Activated B cell treated with CpG ODN at 0.5 μM for 24 hours (primary cell): ENCODE measurements at regions not wholly inside any gene's neighbourhood (a gene's known extent, or its start where the extent isn't known, plus 50 kb on each side); places are given as distances from the start of the nearest gene placed in this dataset.

Source experiments
- ATAC-seq: fragments of 200-7000 bp; cut with Tn5 transposase; one replicate; pipeline ENCODE4 v1.10.0; 2021; ENCODE audit warnings: low read depth, mild to moderate bottlenecking, moderate library complexity
- CTCF ChIA-PET: fragments of 350-600 bp; sonication (Branson Sonifier 250); formaldehyde crosslinking; loops from one replicate; lab custom pipeline; 2021; ENCODE audit warnings: antibody characterized with exemption; lab: Charles Lee
- POLR2A ChIA-PET: fragments of 350-600 bp; sonication (Branson Sonifier 250); formaldehyde crosslinking; loops from one replicate; lab custom pipeline; 2021; ENCODE audit warnings: antibody characterized with exemption; lab: Charles Lee
- DNase-seq: peaks from one replicate; pipeline ENCODE4 v3.0.0; 2022
- H3K27ac Mint-ChIP-seq: one replicate; pipeline ENCODE4 v1.8.0; 2020; ENCODE audit warnings: mixed read lengths
- H3K27me3 Mint-ChIP-seq: one replicate; pipeline ENCODE4 v1.8.0; 2021; ENCODE audit warnings: mixed read lengths
- H3K36me3 Mint-ChIP-seq: one replicate; pipeline ENCODE4 v1.8.0; 2021; ENCODE audit warnings: low read depth, mixed read lengths
- H3K4me1 Mint-ChIP-seq: one replicate; pipeline ENCODE4 v1.8.0; 2021; ENCODE audit warnings: mixed read lengths
- H3K4me3 Mint-ChIP-seq: one replicate; pipeline ENCODE4 v1.8.0; 2020; ENCODE audit warnings: mild to moderate bottlenecking, mixed read lengths
- H3K9me3 Mint-ChIP-seq: one replicate; pipeline ENCODE4 v1.8.0; 2020; ENCODE audit warnings: mixed read lengths
- CTCF ChIP-seq: fragments of 200-600 bp; IDR thresholded peaks from one replicate; pipeline ENCODE4 v1.8.0; 2022; ENCODE audit warnings: antibody characterized with exemption, mild to moderate bottlenecking
- intact Hi-C: fragments of 100-400 bp; cut with micrococcal nuclease; formaldehyde crosslinking; loops from one replicate; pipeline ENCODE4 v1.15.1; 2024

- ChIA-PET POLR2A (no interaction called here), CTCF (no interaction called here)
- H3K9me3 Mint-ChIP-seq: no peaks in the 10 kb centered on the region
- no peak overlapping the region for H3K27ac Mint-ChIP-seq
- no peaks in the 10 kb centered on the region for H3K36me3 Mint-ChIP-seq
- peaks cover 7% of the 10 kb centered on the region for H3K27me3 Mint-ChIP-seq
- DNase-seq (no peak), ATAC-seq (no peak)
- no peak overlapping the region for H3K4me3 Mint-ChIP-seq
- H3K4me1 Mint-ChIP-seq: no peaks in the 10 kb centered on the region
- intact Hi-C loops: no loop called here
- no peak for TF ChIP-seq CTCF
Observed at GRCh38 chr2:48901416-48901815, 145.9 kb upstream of the LHCGR start.

GRCh38 chr2:48901015-48901343 is 145.5 kb upstream of the LHCGR start:
- Mint-ChIP-seq H3K4me3 (no peak overlapping the region), H3K9me3 (no peaks in the 10 kb centered on the region), H3K4me1 (no peaks in the 10 kb centered on the region), H3K27me3 (peaks cover 3% of the 10 kb centered on the region), H3K27ac (no peak overlapping the region), H3K36me3 (no peaks in the 10 kb centered on the region)
- intact Hi-C loops: no loop called here
- ChIA-PET POLR2A (no interaction called here), CTCF (no interaction called here)
- ATAC-seq (no peak), DNase-seq (no peak)
- no peak for TF ChIP-seq CTCF

- Mint-ChIP-seq H3K9me3 (no peaks in the 10 kb centered on the region), H3K27me3 (peaks cover 2% of the 10 kb centered on the region), H3K36me3 (no peaks in the 10 kb centered on the region), H3K27ac (no peak overlapping the region), H3K4me1 (no peaks in the 10 kb centered on the region), H3K4me3 (no peak overlapping the region)
- intact Hi-C loops: no loop called here
- DNase-seq: no peak
- TF ChIP-seq CTCF: no peak
- CTCF ChIA-PET: no interaction called here
- POLR2A ChIA-PET: no interaction called here
- no peak for ATAC-seq
Observed at GRCh38 chr2:48900321-48901014, 144.9 kb upstream of the LHCGR start.

- H3K9me3 Mint-ChIP-seq: no peaks in the 10 kb centered on the region
- no peaks in the 10 kb centered on the region for H3K36me3 Mint-ChIP-seq
- POLR2A ChIA-PET: no interaction called here
- H3K27me3 Mint-ChIP-seq: peaks cover 2% of the 10 kb centered on the region
- no peaks in the 10 kb centered on the region for H3K4me1 Mint-ChIP-seq
- no peak overlapping the region for H3K4me3 Mint-ChIP-seq
- DNase-seq: no peak
- H3K27ac Mint-ChIP-seq: no peak overlapping the region
- intact Hi-C loops: no loop called here
- ATAC-seq: no peak
- no peak for TF ChIP-seq CTCF
- CTCF ChIA-PET: no interaction called here
Observed at GRCh38 chr2:48896870-48897269, 141.3 kb upstream of the LHCGR start.

GRCh38 chr2:48890454-48891131 is 135.1 kb upstream of the LHCGR start:
- TF ChIP-seq CTCF: no peak
- ChIA-PET CTCF (no interaction called here), POLR2A (no interaction called here)
- Mint-ChIP-seq H3K27ac (no peak overlapping the region), H3K27me3 (no peaks in the 10 kb centered on the region), H3K36me3 (no peaks in the 10 kb centered on the region), H3K9me3 (no peaks in the 10 kb centered on the region), H3K4me1 (no peaks in the 10 kb centered on the region), H3K4me3 (no peak overlapping the region)
- intact Hi-C loops: no loop called here
- DNase-seq (no peak), ATAC-seq (no peak)
